Thyroid gland (tissue), 4 donors: ENCODE measurements at regions not wholly inside any gene's neighbourhood (a gene's known extent, or its start where the extent isn't known, plus 50 kb on each side); places are given as distances from the start of the nearest gene placed in this dataset.

ENCODE experiments used
- POLR2A ChIP-seq, 2 donors: fragments of 450-650 bp; IDR thresholded peaks; one replicate each; pipeline ENCODE4 v1.6.1; 2017; ENCODE audit warnings: antibody characterized with exemption in 2 of 2, mild to moderate bottlenecking in 2 of 2, moderate library complexity in 1 of 2
- TF ChIP-seq, protein P1 (sequence below), 6 experiments: fragments of 200-600 bp in 3 of 6; fragments of 450-650 bp in 3 of 6; sonication (generic) in 3 of 6; IDR thresholded peaks; one replicate each; pipeline ENCODE4 v1.5.1; 2016 to 2019; ENCODE audit warnings: antibody characterized with exemption in 6 of 6, mild to moderate bottlenecking in 2 of 6, inconsistent platforms in 1 of 6, moderate library complexity in 1 of 6

DNA sequence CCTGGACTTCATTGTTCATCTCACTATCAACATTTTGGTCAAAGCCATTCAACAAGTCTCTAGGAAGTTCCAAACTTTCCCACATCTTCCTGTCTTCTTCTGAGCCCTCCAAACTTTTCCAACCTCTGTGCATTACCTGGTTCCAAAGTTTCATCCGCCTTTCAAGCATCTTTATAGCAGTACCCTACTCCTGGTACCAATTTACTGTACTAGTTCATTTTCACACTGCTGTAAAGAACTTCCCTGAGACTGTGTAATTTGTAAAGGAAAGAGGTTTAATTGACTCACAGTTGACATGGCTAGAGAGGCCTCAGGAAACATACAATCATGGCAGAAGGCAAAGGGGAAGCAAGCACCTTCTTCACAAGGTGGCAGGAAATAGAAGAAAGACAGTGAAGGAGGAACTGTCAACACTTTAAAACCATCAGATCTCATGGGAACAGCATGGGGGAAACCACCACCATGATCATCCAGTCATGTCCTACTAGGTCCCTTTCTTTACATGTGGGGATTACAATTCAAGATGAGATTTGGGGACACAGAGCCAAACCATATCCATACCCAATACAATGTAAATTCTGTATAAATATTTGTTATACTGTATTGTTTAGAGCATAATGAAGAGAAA lies 109.7 kb downstream of the C12orf75 start:
- TF ChIP-seq, protein P1, sequence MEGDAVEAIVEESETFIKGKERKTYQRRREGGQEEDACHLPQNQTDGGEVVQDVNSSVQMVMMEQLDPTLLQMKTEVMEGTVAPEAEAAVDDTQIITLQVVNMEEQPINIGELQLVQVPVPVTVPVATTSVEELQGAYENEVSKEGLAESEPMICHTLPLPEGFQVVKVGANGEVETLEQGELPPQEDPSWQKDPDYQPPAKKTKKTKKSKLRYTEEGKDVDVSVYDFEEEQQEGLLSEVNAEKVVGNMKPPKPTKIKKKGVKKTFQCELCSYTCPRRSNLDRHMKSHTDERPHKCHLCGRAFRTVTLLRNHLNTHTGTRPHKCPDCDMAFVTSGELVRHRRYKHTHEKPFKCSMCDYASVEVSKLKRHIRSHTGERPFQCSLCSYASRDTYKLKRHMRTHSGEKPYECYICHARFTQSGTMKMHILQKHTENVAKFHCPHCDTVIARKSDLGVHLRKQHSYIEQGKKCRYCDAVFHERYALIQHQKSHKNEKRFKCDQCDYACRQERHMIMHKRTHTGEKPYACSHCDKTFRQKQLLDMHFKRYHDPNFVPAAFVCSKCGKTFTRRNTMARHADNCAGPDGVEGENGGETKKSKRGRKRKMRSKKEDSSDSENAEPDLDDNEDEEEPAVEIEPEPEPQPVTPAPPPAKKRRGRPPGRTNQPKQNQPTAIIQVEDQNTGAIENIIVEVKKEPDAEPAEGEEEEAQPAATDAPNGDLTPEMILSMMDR (IDR thresholded peaks at IDR 0.05), result no peak
- no peak for TF ChIP-seq POLR2A (IDR thresholded peaks at IDR 0.05)
